ENCODE measurements at regions not wholly inside any gene's neighbourhood (a gene's known extent, or its start where the extent isn't known, plus 50 kb on each side); places are given as distances from the start of the nearest gene placed in this dataset.

GRCh38 chr2:128686497-128686859 lies 367.8 kb upstream of the HS6ST1 start:
- peaks cover 8% of the 10 kb centered on the region for H3K27me3 ChIP-seq (ENCODE audit: low read depth)
- no peak for DNase-seq
- no peaks in the 10 kb centered on the region for H3K36me3 ChIP-seq
- no peak overlapping the region for H3K4me3 ChIP-seq
- intact Hi-C loops (cut with micrococcal nuclease) = no loop called here
- H3K27ac ChIP-seq (replicated peaks) = no peak overlapping the region
- H3K4me1 ChIP-seq = no peaks in the 10 kb centered on the region
- TF ChIP-seq, protein P1, sequence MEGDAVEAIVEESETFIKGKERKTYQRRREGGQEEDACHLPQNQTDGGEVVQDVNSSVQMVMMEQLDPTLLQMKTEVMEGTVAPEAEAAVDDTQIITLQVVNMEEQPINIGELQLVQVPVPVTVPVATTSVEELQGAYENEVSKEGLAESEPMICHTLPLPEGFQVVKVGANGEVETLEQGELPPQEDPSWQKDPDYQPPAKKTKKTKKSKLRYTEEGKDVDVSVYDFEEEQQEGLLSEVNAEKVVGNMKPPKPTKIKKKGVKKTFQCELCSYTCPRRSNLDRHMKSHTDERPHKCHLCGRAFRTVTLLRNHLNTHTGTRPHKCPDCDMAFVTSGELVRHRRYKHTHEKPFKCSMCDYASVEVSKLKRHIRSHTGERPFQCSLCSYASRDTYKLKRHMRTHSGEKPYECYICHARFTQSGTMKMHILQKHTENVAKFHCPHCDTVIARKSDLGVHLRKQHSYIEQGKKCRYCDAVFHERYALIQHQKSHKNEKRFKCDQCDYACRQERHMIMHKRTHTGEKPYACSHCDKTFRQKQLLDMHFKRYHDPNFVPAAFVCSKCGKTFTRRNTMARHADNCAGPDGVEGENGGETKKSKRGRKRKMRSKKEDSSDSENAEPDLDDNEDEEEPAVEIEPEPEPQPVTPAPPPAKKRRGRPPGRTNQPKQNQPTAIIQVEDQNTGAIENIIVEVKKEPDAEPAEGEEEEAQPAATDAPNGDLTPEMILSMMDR (IDR thresholded peaks at IDR 0.05; ENCODE audit: borderline replicate concordance) = no peak
- no peaks in the 10 kb centered on the region for H3K9me3 ChIP-seq (replicated peaks)

- H3K4me1 ChIP-seq = no peaks in the 10 kb centered on the region
- H3K27me3 ChIP-seq (ENCODE audit: low read depth) = peaks cover 6% of the 10 kb centered on the region
- TF ChIP-seq, protein P1 (IDR thresholded peaks at IDR 0.05; ENCODE audit: borderline replicate concordance) = no peak
- no peaks in the 10 kb centered on the region for H3K9me3 ChIP-seq (replicated peaks)
- intact Hi-C loops (cut with micrococcal nuclease) = no loop called here
- H3K27ac ChIP-seq (replicated peaks) = no peak overlapping the region
- DNase-seq = no peak
- H3K36me3 ChIP-seq = no peaks in the 10 kb centered on the region
- H3K4me3 ChIP-seq = no peak overlapping the region
Observed at GRCh38 chr2:128686881-128687555, 368.4 kb upstream of the HS6ST1 start.

DNA sequence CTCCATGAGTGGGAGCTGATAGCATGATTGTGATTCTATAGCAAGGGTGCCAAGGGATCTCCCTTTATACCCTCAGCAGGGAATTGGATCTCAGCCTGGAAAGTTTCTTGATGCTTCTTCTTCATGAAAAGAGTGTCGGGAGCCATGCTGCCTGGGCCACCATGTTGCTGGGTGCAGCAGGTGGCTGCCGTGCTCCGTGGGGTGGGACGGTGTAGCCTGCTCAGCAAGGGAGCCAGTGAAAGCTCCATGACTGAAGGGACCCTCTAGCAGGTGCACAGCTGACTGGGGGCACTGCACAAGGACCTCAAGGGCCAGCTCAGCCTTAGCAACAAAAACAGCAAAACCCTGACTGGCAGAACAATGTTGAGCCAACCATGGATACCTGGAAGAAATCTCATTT lies 368.9 kb upstream of the HS6ST1 start:
- Histone ChIP-seq H3K27me3 (ENCODE audit: low read depth) (peaks cover 6% of the 10 kb centered on the region), H3K4me3 (no peak overlapping the region), H3K36me3 (no peaks in the 10 kb centered on the region), H3K4me1 (no peaks in the 10 kb centered on the region), H3K9me3 (replicated peaks) (no peaks in the 10 kb centered on the region), H3K27ac (replicated peaks) (no peak overlapping the region)
- TF ChIP-seq, protein P1 (IDR thresholded peaks at IDR 0.05; ENCODE audit: borderline replicate concordance) = no peak
- intact Hi-C loops (cut with micrococcal nuclease) = no loop called here
- no peak for DNase-seq

DNA sequence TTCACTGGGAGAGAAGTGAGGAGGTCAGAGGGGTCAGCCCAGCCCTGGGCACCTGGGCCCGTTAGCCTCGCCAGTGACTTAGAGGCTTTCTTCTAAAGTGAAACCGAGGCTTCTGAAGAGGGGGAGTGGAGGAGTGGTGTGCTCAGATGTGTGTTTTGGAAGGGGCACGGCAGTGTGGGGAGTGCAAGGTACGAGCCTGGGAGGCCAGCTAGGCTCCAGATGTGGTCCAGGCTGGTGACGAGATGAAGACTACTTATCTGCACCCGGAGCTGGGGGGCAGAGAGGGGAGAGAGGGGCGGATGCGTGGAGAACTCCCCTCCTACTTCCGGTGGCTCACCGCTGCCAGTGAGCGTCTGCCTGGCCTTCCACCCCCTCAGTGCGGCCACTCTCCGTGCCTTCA lies 371.3 kb upstream of the HS6ST1 start:
- H3K27ac ChIP-seq (replicated peaks) = no peak overlapping the region
- H3K36me3 ChIP-seq = no peaks in the 10 kb centered on the region
- peaks cover 8% of the 10 kb centered on the region for H3K27me3 ChIP-seq (ENCODE audit: low read depth)
- H3K4me1 ChIP-seq = no peaks in the 10 kb centered on the region
- TF ChIP-seq, protein P1 (IDR thresholded peaks at IDR 0.05; ENCODE audit: borderline replicate concordance) = no peak
- H3K9me3 ChIP-seq (replicated peaks) = no peaks in the 10 kb centered on the region
- no peak for DNase-seq
- H3K4me3 ChIP-seq = no peak overlapping the region
- intact Hi-C loops (cut with micrococcal nuclease) = no loop called here

GRCh38 chr2:128690431-128690830 lies 371.8 kb upstream of the HS6ST1 start:
- H3K27me3 ChIP-seq (ENCODE audit: low read depth) = peaks cover 11% of the 10 kb centered on the region
- no peak for DNase-seq
- intact Hi-C loops (cut with micrococcal nuclease) = no loop called here
- H3K4me1 ChIP-seq = no peaks in the 10 kb centered on the region
- no peak overlapping the region for H3K4me3 ChIP-seq
- H3K9me3 ChIP-seq (replicated peaks) = no peaks in the 10 kb centered on the region
- H3K36me3 ChIP-seq = no peaks in the 10 kb centered on the region
- no peak overlapping the region for H3K27ac ChIP-seq (replicated peaks)
- TF ChIP-seq, protein P1 (IDR thresholded peaks at IDR 0.05; ENCODE audit: borderline replicate concordance) = no peak

Data from left ventricle myocardium inferior (tissue), 1 donor.